ENCODE measurements at regions not wholly inside any gene's neighbourhood (a gene's known extent, or its start where the extent isn't known, plus 50 kb on each side); places are given as distances from the start of the nearest gene placed in this dataset.

DNA sequence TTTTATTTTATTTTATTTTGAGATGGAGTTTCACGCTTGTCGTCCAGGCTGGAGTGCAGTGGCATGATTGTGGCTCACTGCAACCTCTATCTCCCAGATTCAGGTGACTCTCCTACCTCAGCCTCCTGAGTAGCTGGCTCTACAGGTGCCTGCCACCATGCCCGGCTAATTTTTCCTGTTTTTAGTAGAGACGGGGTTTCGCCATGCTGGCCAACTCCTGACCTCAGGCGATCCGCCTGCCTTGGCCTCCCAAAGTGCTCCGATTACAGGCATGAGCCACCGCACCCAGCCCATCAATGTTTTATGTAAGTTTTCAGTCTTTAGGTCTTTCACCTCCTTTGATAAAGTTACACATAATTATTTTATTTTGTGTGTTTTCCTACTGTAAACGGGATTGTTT lies 154.6 kb downstream of the COPRS start:
- no peak for DNase-seq (ENCODE audit: low read depth)

DNA sequence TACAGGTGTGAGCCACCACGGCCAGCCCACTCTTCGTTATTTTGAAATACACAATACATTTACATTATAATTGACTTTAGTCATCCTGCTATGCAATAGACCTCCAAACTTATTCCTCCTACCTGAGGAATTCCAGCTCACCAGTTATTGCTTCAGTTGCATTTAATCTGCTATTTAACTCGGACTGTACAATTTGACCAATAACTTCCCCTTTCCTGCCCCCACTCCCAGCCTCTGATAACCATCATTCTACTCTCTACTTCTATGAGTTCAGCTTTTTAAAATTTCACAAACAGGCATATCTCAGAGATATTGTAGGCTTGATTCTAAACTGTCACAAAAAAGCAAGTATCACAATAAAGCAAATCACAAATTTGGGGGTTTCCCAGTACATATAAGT lies 157.0 kb downstream of the COPRS start:
- no peak for DNase-seq (ENCODE audit: low read depth)

DNA sequence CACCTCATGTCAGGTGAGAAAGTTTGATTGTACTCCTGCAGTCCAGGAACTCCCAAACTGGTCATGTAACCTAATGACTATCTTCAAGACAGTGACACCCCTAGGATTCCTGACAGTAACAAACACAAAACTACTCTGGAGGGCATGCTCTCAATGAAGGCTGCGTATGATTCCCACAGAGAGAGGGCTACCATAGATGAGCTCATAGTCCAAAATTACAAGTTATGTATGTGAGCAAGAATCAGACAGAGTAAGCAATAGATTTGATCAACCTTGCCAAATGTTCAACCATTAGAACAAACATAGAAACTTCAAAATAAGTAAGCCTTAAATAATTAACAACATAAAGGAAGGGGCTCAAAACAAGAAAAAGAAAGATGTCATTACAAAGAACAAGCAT lies 158.1 kb downstream of the COPRS start:
- DNase-seq (ENCODE audit: low read depth): no peak

DNA sequence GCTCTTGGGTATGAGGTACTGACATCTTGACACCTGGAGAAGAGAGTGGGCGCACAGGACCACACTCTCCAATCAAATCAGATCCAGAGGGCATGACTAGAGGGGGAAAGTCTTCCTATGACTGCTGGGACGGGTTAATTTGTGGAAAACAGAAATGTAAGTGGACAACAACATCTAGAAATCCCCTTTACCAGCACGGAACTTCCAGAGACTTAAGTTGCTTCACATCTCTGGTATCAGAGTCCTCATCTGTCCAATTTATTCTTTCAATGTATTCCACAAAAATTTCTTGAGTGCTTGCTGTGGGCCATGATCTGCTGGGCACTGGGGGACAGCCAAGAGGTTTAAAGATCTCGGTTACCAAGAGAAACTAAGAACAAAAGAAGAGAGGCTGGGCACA lies 159.2 kb downstream of the COPRS start:
- DNase-seq (ENCODE audit: low read depth): no peak

DNA sequence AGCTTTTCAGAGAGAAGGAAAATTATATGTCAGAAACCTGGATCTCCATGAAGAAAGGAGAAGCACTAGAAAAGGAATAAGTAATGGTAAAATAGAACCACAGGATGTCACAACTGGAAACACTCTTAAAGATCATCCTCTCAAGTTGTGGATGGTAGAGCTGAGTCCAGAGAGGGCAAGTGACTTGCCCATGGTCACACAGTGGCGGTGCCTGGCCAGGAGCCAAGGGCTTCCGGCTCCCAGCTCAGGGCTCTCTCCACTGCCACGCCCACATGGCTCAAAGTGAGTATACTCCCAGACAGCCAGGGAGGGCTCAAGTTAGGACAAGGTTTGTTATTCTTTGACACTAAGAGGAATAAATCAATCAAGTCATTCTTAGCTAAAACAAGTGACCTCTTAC lies 159.8 kb downstream of the COPRS start:
- DNase-seq (ENCODE audit: low read depth): no peak

DNA sequence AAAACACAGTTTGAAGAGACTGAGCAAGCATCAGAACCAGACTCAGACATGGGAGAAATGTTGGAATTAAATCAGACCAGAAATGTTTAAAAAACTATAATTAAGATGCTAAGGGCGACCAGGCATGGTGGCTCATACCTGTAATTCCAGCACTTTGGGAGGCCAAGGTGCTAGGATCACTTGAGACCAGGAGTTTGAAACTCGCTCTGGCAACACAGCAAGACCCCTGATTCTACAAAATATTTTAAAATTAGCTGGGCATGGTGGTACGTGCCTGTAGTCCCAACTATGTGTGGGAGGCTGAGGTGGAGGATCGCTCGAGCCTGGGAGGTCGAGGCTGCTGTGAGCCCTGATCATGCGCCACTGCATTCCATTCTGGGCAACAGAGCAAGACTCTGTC lies 160.3 kb downstream of the COPRS start:
- DNase-seq (ENCODE audit: low read depth): no peak

DNA sequence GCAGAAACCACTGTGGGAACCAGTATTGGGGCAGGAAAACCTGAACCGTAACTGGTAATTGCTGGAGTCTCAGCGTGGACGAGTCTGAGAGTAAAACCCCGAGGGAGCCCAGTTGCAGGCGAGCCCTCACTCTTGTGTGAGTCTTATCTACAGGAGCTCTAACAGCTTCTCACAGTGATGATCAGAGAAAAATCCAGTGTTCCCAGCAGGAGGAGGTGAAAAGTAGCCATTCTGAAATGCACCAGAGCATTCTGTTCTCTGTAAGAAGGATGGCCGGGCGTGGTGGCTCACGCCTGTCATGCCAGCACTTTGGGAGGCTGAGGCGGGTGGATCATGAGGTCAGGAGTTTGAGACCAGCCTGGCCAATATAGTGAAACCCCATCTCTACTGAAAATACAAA lies 161.2 kb downstream of the COPRS start:
- no peak for DNase-seq (ENCODE audit: low read depth)

DNA sequence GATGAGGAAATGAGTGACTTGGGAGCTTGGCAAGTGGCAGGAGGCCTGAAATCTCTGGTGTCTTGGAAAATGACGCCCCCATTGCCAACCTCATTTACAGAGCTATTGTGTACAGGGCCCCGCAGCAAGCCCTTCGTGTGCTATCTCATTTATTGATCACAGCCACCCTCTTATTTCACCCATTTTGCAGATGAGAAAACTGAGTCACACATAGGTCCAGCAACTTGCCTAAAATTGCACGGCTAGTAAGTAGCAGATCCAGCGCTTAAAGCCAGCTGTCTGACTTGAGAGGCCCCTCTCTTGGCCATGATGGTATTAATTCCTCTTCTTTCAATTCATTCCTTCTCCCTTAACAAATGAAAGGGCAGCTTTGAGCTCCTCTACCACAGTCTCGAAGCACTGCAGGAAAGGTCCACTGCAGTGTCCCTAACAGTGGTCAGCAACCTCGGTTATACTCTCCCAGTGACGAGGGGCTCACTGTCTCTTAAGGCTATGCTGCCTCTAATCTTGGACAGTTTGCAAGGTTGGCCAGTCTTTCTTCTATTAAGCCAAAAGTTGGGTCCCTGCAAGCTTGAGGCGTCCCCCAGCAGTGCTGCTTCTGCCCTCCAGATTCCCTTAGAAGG lies 162.2 kb downstream of the COPRS start:
- DNase-seq (ENCODE audit: low read depth): no peak

DNA sequence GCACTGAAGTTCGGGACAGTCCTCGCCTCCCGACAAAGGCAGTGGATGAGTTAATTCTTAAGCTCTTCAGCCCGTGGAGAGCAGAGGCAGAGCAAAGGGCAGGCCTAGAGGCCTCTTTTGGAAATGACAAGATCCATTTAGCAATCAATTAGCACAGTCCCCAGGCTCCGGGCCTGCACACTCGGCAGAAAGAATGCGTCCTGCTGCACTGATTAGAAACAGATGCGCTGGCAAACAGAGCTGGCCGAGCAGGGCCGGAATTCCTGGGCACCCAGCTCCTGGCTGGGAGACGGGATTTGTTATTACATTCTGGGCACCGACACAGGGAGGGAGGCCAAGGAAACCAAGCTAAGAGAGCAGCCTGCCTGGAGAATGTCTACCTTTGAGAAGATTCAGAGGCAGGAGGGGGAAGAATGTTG lies 162.9 kb downstream of the COPRS start:
- no peak for DNase-seq (ENCODE audit: low read depth)

DNA sequence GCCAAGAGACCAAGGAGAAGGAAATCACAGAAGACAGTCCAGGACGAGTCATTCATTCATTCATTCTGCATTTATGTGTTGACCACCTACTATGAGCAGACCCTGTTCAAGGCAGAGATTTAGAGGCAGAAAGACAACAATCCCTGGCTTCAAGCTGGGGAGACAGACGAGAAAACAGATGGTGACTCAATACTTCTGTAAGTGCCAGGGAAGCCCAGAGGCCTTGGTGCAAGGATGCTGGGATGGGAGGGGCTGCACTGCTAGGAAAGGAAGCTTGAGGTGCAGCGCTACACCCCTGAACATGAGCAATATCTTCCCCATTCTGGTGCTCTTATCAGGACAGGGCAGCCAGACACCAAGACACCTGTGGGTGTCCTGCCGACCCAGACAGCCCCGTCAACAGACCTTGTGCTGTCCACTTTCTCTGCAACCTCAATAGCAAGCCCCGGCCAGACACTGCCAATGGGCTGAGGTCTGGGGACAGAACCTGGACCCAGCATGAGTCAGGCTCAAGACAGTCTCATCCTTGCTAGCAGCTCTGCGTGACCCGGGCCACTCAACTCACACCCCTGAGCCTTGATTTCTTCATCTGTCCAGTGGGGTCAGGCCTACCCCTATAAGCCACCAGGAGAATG lies 163.5 kb downstream of the COPRS start:
- no peak for DNase-seq (ENCODE audit: low read depth)

DNA sequence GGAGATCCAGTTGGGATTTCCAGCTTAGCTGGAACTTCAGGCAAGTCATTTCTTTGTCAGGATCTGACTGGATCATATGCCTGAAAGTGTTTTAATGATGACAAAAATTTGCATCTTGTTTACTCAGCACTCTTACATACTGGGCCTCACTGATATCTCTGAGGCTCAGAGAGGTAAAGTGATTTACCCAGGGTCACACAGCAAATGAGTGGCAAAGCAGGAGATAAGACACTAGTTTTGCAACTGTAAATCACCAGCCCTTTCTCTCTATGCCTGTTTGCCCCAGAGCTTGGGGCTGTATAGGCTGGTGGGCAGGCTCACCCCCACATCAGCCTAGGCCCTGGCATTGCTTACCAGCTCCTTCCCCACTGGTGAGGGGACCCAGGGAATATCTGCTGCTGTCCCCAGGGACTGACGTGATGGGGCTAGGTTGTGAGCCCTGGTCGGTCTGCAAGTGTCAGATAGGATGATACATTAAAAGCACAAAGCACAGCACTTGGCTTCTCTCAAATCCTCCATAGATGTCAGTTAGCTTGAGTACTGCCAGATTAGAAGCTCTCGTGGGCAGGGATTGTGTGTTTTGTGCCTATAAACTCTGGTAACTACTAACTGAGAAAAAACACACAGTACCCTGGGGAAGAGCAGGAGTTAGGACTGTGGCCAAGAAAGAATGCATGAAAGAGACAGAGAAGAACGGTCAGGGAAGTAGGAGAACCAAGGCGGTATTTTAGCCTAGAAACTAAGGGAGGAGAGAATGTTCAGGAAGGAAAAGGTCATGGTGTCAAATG lies 165.4 kb downstream of the COPRS start:
- DNase-seq (ENCODE audit: low read depth): no peak

DNA sequence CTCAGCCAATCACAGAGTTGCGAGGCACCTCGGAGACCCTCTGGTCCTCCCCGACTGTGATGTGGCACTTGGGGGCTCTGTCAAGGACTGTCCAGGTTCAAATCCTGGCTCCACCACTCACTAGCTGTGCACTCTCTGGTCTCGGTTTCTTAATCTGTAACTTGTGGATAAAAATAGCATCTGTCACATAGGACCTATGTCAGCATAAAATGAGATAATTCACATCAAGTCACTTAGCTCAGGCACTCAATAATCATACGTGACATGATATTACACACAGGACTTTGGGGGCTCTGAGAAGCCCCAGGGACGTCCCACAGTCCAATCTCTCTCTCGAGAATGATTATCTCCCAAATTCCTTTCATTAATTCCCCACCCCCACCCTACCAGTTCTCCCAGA lies 166.4 kb downstream of the COPRS start:
- DNase-seq (ENCODE audit: low read depth): no peak

DNA sequence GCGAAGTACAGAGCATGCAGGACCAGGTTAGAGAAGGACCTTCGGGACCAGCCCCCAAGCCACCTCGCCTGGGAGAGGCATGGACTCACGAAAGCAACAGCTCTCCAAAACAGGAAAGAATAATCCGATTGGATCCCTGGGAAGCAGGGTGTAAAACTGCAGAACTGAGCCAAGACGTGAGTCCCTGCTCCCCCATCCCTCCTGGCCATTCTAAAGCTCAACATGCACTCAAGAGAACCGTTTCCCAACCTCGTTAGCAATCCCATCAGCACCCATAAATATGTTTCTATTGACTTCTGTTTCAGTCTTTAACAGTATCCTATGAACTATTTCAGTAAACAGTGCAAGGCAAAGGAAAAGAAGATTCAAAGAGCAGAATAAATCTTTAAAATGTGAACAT lies 167.0 kb downstream of the COPRS start:
- DNase-seq (ENCODE audit: low read depth): no peak

DNA sequence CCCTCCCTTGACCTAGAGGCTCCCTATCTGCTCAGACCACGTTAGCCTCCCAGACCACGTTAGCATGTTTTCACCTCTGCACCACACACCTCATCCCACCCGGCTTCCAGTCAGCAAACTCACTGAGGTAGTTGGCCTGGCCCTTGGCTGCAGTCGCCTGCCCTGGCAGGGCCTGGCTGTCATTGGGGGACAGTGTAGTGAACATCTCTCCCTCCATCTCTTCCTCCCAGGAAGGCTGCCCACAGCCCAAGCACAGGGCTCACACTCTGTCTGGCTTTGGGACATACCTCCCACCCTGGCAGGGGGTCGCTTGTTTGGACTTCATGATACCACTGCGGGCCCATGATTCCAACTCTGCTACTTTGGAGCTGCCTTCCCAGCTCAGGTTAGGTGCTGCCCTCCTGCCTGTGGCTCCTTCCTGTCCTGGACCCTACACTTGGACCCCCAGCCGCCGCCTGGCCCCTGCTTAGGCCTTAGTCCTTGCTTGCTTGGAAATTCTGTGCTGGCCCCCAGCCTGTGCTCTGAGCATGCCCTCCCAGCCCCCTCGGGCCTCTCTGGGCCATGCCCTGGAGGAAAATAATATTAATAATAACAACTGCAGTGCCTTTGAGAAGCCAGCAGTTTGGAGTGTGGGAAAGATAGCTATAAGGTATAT lies 167.7 kb downstream of the COPRS start:
- no peak for DNase-seq (ENCODE audit: low read depth)

DNA sequence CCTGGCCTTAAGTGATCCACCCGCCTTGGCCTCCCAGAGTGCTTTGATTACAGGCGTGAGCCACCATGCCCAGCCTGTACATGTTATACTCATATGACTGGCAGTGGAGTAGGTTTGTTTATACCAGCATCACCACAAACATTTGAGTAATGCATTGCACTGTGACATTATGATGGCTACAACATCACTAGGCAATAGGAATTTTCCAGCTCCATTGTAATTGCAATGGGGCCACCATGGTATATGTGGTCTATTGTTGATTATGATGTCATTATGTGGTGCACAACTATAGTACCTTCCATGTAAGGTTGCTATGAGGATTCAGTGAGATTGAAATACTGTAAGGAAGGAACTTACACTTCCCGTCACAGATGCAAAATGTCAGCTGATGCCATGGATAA lies 168.9 kb downstream of the COPRS start:
- no peak for DNase-seq (ENCODE audit: low read depth)

DNA sequence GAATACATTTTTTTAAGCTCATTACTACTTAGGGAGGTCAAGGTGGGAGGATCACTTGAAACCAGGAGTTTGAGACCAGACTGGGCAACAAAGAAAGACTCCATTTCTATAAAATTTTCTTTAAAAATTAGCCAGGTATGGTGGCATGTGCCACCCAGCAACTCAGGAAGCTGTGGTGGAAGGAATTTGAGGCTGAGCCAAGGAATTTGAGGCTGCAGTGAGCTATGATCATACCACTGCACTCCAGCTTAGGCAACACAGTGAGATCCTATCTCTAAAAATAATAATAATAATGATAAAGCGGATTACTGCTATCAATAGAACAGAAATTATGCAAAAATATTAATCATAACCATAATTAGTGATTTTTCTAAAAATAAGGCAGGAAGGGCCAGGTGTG lies 170.3 kb downstream of the COPRS start:
- no peak for DNase-seq (ENCODE audit: low read depth)

DNA sequence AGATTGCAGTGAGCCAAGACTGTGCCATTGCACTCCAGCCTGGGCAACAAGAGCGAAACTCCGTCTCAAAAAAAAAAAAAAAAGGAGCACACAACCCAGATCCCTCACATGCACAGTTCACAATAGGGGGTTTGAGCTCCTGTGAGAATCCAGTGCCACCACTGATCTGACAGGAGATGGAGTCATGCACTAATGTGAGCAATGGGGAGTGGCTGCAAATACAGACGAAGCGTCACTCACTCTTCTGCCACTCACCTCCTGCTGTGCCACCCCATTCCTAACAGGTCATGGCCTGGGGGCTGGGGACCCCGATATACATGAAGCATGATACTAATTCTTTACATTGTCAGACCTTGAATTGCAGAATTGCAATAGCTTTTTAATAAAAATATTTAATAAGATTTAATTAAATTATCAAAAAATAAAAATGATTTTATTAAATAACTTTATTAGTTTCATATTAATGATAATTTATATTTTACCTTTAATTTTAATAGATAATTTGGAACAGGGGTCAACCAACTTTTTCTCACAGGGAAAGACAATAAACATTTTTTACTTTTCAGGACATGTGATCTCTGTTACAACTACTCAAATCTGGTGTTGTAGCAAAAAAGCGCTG lies 171.4 kb downstream of the COPRS start:
- no peak for DNase-seq (ENCODE audit: low read depth)

DNA sequence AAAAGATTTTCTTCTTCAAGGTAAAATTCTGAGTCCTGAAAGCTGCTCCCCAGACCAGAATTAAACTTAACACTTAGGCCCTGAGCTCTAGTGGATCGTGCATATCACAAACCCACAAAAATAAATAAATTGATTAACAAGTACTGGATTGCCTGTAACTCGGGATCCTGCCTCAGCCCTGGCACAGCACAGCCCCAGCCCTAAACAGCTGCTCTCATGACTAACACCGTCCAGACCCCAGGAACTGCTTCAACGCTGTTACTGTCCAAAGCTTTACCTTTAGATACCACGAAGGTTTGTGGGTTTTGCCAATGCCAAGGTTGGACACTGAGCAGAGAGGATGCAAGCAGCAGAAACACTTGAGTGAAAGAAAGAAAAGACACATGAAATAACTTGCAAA lies 172.5 kb downstream of the COPRS start:
- no peak for DNase-seq (ENCODE audit: low read depth)

DNA sequence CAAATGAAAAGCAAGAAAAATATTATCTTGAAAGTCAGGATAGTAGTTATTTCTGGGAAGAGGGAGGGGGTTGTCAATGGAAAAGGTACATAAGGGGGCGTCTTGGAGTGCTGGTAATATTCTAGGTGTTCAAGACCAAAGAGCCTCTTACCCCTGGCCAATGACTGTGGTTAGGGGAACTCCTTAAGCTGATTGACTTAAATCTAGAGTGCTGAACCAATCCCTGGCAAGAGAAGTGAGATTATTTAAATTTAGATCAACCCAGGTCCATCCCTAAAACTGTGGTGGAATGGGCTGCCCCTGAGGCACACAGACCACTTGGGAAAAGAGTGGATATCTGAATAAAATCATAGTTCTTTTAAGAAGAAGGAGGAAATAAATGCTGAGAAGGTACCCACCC lies 174.1 kb downstream of the COPRS start:
- no peak for DNase-seq (ENCODE audit: low read depth)

DNA sequence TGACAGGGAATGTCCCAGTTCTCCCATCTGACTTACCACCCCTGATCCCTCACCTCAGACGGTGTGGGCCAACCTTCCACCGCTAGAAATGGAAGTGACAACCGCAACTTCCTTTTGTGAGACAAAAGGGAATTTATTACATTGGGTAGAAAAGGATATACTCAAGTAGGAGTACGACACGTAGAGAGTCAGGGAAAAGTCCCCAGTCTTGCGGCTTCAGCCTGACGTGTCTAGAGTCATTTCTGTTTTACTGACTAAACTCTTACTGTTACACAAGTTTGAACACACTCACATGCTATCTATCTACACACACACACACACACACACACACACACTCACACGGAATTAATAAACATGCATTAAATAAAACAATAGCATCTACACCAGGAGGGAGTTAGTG lies 178.9 kb downstream of the COPRS start:
- no peak for DNase-seq (ENCODE audit: low read depth)

DNA sequence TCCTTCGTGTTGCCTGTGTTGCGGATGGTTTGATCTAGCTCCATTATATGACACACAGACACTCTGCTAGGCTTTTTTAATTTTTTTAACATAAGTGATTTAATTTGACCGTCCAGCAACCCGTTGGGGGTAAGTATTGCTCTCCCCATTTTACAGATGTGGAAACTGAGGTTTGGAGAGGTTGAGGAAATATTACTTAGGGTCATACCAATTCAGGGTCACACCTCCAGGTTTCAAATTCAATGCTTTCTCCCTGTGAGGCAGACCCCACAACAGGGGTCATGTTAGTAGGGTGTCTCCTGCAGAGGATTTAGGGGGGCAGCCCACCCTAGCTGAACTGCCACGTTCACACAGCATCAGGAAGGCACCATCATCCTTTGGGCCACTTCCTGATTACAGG lies 179.4 kb downstream of the COPRS start:
- no peak for DNase-seq (ENCODE audit: low read depth)

DNA sequence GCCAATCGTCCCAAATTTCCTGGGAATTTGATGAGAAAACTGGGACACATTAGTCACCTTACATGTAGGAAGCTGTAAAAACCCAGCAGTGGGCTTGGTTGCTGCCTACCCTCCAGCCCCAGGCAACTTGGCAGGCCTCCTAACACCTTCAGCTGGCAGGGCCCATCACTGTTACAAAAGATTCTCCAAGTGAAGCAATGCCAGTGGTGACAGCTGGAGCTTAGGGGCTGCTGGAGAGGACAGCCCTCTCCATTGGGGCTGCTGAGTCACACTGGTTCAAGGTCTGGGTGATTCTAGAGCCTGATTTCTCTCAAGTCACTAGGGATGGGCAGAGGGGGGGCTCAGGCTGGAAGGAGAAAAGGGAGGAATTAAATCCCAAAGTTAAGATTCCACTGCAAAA lies 180.6 kb downstream of the COPRS start:
- DNase-seq (ENCODE audit: low read depth): no peak

DNA sequence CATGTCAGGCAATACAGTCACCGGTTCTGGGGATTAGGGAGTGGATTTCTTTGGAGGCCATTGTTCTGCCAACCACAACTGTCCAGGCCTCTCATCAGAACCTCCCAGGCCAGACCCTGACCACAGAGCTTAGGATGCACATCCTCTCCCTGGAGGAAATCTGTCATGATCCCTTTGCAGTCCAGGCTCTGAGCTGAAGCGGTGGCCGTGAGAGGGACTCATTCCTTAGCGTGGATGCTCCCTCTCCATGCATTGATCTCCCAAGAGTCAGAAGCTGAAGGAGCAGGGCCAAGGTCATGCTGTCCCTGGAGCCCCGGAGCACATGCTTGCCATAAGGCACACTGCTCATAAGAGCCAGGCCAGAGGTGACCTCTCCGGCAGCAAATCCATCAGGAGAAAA lies 181.4 kb downstream of the COPRS start:
- no peak for DNase-seq (ENCODE audit: low read depth)

Measured in stimulated activated CD8-positive, alpha-beta memory T cell treated with anti-CD3 and anti-CD28 coated beads, Interleukin-4, amount 100 ng/mL, for 24 hours (primary cell).